ES-I3 (cell line): ENCODE measurements at regions not wholly inside any gene's neighbourhood (a gene's known extent, or its start where the extent isn't known, plus 50 kb on each side); places are given as distances from the start of the nearest gene placed in this dataset.

Experiments
- H3K36me3 ChIP-seq: 2 replicates; pipeline ENCODE4 v1.6.1; 2013; ENCODE audit warnings: mild to moderate bottlenecking, low read length, control low read depth, moderate library complexity; ENCODE audit not compliant: insufficient read depth
- H3K4me1 ChIP-seq: 2 replicates; pipeline ENCODE4 v1.6.1; 2013; ENCODE audit warnings: mild to moderate bottlenecking, control low read depth, low read length; ENCODE audit not compliant: insufficient read depth
- H3K9ac ChIP-seq: 2 replicates; pipeline ENCODE4 v1.6.1; 2013; ENCODE audit warnings: low read depth, mild to moderate bottlenecking, low read length, moderate library complexity
- H3K9me3 ChIP-seq: 2 replicates; pipeline ENCODE4 v1.6.1; 2013; ENCODE audit warnings: mild to moderate bottlenecking, low read length, moderate library complexity; ENCODE audit not compliant: control insufficient read depth, insufficient read depth

DNA sequence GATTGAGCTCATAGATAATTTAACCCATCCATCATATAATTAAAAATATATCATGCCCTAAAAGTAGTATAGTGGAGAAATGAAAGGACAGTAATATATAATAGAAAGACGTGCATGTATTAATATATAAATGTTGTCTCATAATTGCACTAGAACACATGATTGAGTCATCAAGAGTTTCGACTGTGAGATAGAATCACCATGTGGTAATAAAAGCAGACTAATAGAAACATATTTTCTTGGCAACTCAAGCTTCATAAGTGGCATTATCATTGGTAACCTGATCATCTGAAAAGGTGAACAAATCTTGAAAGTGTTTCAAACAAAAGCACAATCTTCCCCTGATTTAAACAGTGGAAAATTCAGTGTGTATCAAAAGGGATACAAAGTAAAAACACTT, 188.8 kb downstream of the CYRIA start:
- H3K4me1 ChIP-seq, result peaks cover 8% of the 10 kb centered on the region; the same call in 1 of the 2 replicates
- H3K9me3 ChIP-seq, result no peaks in the 10 kb centered on the region
- no peak overlapping the region for H3K9ac ChIP-seq
- H3K36me3 ChIP-seq, result no peaks in the 10 kb centered on the region

DNA sequence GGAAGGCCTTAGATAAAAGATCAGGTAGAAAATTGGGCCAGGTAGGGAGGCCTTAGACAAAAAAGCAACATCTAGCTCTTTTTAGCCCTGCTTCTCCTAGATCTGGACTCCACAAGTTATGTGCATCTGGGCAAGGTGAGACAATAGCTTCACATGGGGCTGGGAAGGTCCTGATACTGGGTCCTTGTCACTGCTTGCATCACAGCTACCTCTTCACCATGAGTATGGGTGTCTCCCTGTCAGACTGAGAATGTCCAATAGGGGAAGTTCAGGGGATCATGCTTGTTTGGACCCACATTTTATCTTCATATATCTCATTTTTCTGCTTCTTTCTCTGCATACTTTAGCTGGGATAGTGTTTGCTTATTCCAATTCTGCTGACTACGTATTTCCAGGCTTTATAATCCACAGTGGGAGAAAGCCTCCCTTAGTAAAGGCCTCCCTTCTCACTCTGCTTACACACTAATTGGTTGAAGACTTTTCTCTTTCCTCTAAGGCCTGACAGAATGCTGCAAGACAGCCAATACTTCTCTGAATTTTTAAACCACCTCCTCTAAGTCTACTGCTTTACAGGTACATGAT, 189.6 kb downstream of the CYRIA start:
- H3K36me3 ChIP-seq, result no peaks in the 10 kb centered on the region
- H3K4me1 ChIP-seq, result peaks cover 8% of the 10 kb centered on the region; the same call in 1 of the 2 replicates
- H3K9ac ChIP-seq, result no peak overlapping the region
- no peaks in the 10 kb centered on the region for H3K9me3 ChIP-seq

DNA sequence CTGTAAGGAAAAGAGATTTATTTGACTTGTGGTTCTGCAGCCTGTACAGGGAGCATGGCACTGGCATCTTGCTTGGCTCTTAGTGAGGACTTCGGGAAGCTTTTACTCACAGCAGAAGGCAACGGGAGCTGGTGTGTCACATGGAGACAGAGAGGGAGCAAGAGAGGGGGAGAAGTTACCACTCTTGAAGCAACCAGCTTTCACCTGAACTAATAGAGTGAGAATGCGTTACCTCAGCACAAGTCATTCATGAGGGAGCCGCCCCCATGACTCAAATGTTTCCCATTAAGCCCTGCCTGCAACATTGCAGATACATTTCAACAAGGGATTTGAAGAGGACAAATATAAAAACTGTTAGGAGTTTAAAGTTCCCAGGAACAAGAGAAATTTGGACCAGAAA, 190.0 kb downstream of the CYRIA start:
- H3K36me3 ChIP-seq, result no peaks in the 10 kb centered on the region
- H3K9me3 ChIP-seq, result no peaks in the 10 kb centered on the region
- H3K4me1 ChIP-seq, result peaks cover 8% of the 10 kb centered on the region; the same call in 1 of the 2 replicates
- H3K9ac ChIP-seq, result no peak overlapping the region

DNA sequence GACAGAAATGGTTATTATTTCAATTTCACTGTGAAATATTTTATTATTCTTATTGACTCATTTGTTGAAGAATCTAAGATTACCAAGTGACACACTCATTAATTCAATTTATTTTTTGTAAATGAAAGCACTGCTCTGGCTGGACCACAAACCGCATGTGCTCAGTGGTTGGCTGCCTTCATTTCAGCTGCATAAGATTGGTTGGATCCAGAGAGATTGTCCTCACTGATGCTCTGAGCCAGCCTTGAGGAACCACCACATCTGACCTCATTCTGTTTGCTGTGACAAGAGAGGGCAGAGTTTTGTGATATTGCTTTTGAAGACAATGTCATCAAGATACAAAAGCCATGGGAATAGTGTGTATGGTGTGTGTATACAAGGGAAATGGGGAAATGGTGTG, 192.1 kb downstream of the CYRIA start:
- Histone ChIP-seq H3K36me3 (no peaks in the 10 kb centered on the region), H3K9ac (no peak overlapping the region), H3K9me3 (no peaks in the 10 kb centered on the region), H3K4me1 (peaks cover 8% of the 10 kb centered on the region; the same call in 1 of the 2 replicates)

DNA sequence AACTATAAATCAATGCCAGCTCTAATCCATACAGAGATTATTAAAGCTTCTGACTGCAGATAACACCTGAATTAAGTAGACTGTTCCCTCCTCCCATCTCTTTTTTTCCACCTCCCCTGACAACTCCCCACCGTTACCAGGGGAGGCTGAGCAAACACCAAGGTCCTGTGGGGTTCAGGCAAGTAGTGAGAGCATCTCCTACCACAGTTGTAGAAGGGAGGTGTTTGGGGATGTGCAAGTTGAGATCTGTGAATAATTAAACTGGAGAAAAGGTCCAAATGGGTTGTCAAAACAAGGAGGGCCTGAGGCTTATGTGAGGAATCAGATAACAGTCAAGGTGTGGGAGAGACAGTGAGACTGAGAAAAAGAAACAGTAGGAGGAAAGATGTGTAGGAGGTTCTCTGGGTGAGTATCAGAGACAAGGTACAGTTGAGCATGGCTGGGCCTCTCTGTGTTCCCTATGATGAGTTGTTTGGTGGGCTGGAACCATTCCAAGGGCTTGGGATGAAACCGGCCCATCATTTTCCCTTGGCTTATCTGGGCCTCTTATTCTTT, 194.6 kb downstream of the CYRIA start:
- H3K4me1 ChIP-seq, result peaks cover 6% of the 10 kb centered on the region; the same call in 1 of the 2 replicates
- no peaks in the 10 kb centered on the region for H3K36me3 ChIP-seq
- H3K9ac ChIP-seq, result no peak overlapping the region
- no peaks in the 10 kb centered on the region for H3K9me3 ChIP-seq

DNA sequence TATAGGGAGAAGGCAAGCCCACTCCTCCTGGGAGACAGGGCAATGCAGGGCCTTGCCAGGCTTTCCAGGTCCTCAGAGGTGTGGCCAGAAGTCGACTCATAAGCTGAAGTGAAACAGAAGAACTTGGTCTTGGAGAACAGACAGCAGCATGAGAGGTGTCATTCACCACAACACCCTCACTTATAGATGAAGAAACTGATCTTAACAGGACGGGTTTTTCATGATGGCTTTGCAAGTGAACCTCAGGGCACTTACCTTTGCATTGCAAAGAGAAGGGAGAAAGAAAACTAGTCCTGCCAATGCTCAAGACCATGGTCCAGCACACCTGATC, 198.8 kb downstream of the CYRIA start:
- H3K4me1 ChIP-seq, result no peaks in the 10 kb centered on the region
- H3K9me3 ChIP-seq, result no peaks in the 10 kb centered on the region
- no peaks in the 10 kb centered on the region for H3K36me3 ChIP-seq
- no peak overlapping the region for H3K9ac ChIP-seq

DNA sequence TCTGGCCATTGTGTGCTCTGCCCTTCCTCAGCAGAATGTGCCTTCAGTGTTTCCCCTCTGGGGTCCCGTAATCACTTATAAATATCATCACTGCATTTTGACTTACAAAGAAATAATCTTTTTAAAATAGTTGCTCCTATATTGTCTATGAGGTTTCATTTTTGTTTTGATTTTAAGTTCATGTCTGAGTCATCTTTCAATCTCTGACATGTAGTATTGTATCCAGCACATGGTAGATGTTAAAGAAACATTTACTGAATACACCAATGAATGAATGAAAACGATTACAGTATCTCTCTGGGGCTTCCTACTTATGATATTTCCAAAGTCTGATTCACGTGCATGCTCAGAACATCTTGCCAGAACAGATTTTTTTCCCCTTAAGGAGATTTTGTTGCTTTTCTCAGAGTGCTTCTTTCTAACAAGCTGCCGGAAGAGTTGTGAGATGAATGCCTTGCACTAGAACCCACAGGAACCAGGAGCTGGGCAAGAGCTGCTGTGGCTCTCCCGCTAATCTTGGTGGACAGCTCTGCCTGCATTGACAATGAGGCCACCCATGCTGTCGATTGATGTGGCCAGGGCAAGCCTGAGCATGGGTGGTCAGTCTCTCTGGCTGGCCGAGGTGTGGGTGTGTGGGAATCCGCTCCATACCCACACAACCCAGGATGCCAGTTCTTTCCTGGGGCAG, 199.4 kb downstream of the CYRIA start:
- Histone ChIP-seq H3K36me3 (no peaks in the 10 kb centered on the region), H3K9me3 (no peaks in the 10 kb centered on the region), H3K4me1 (no peaks in the 10 kb centered on the region), H3K9ac (no peak overlapping the region)

DNA sequence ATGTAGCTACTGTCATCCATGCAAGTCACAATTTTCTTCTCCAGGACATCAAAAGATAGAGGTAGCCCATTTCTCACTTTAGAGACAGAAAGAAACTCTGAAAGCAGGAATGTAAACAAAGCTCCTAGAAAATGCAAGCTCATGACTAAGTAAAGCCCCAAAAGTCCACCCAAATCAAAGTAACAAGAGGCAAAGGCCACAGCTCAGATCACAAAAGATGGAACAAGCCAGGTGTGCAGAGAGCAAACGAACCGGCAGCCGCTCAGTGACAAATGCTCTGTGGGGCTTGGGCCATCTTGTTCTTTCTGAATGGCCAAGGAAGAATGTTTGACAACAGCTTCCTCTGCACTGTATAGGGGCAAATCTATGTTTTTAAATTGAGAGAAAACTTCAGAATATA, 201.0 kb downstream of the CYRIA start:
- H3K36me3 ChIP-seq, result no peaks in the 10 kb centered on the region
- no peaks in the 10 kb centered on the region for H3K4me1 ChIP-seq
- H3K9me3 ChIP-seq, result no peaks in the 10 kb centered on the region
- no peak overlapping the region for H3K9ac ChIP-seq

DNA sequence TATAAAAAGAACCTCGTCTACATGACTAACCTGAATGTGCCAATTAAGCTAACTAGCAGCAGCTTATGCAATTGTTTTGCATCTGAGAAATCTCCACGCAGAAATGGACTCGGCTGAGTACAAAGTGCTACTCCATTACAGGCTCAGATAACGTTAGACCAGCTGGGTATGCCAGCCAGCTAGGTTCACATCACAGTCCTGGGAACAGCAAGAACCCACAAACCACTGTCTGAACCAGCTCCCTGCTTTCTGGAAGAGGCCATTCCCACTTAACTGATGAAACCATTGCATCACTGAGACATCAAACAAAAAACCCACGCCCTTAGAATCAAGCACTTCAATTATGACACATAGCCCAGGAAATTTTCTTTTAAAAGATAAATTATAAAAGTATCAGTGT, 202.7 kb downstream of the CYRIA start:
- H3K36me3 ChIP-seq, result no peaks in the 10 kb centered on the region
- no peaks in the 10 kb centered on the region for H3K4me1 ChIP-seq
- H3K9ac ChIP-seq, result no peak overlapping the region
- no peaks in the 10 kb centered on the region for H3K9me3 ChIP-seq

DNA sequence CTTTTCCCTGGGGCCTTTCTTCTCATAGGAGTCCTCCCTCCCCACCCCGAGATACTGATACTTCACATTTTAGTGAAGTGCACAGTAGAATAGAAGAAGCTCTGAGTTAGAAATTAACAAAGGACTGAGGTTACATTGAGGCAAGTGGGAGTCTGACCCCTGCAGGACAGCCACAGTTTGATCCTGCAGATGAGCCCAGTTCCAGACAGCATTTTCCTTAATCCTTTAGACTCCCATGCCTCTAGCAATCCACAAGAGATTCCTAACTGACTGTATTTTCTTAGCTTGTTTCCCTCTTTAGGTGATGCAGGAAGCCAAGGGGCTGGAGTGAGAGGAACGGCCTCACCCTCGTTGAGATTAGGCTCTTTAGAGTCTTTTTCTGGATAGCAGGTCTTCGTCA, 204.0 kb downstream of the CYRIA start:
- Histone ChIP-seq H3K36me3 (no peaks in the 10 kb centered on the region), H3K9ac (no peak overlapping the region), H3K4me1 (no peaks in the 10 kb centered on the region), H3K9me3 (no peaks in the 10 kb centered on the region; the same call in 1 of the 2 replicates)

DNA sequence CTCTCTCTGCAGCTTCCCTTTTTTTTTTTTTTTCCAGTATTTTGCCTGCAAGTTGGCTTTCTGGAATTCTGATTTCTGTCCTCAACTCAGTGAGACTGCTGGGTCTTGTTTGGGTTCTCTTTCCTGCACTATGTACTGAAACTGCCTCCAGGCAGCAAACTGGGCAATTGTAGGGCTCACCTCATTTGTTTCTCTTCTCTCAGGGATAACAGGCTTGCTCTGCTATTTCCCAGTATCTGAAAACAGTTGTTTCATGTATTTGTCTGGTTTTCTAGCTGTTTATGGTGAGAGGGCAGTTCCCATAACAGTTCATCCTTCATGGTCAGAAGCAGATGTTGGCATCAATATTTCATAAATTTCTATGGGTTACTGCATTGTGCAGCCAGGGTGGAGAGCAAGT, 206.0 kb downstream of the CYRIA start:
- Histone ChIP-seq H3K9me3 (no peaks in the 10 kb centered on the region; the same call in 1 of the 2 replicates), H3K9ac (no peak overlapping the region), H3K36me3 (no peaks in the 10 kb centered on the region), H3K4me1 (no peaks in the 10 kb centered on the region)

DNA sequence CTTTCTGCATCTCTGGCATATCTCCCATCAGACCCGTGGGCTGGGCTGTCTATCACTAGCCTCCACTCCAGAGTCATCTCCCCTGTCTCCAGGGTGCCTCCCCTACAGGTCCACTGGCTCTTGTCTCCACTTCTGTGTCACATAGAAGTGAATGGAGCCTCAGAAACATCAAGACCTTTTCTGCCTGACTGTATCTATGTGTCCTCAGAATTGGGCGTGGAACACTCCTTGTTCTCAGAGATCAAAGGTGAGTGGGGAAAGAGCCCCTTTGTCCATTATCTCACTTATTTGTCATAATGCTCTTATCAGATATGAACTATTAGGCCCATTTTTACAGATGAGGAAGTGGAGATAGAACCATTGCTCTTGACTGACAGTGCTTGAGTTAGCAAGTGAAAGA, 211.0 kb downstream of the CYRIA start:
- no peaks in the 10 kb centered on the region for H3K36me3 ChIP-seq
- H3K9me3 ChIP-seq, result no peaks in the 10 kb centered on the region; the same call in 1 of the 2 replicates
- no peaks in the 10 kb centered on the region for H3K4me1 ChIP-seq
- H3K9ac ChIP-seq, result no peak overlapping the region

DNA sequence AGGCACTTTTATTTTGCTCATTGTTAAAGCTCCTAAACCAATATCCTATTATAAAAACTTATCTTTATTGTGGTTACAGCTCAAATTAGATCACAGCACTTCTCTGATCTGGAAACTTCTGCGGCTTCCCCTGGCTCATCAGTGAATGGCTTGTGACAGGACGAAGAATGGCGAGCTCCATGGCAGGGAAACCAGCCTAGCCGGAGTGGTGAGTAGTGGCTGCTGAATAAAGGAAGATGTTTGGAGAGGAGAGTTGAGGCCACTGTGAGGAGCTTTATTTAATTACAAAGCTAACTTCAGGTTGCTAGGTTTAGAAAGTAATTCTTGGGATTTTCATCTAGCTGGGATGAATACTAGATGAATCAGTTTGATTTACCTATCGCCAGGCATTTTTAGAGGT, 213.5 kb downstream of the CYRIA start:
- Histone ChIP-seq H3K9me3 (no peaks in the 10 kb centered on the region), H3K9ac (no peak overlapping the region), H3K4me1 (no peaks in the 10 kb centered on the region), H3K36me3 (no peaks in the 10 kb centered on the region)

DNA sequence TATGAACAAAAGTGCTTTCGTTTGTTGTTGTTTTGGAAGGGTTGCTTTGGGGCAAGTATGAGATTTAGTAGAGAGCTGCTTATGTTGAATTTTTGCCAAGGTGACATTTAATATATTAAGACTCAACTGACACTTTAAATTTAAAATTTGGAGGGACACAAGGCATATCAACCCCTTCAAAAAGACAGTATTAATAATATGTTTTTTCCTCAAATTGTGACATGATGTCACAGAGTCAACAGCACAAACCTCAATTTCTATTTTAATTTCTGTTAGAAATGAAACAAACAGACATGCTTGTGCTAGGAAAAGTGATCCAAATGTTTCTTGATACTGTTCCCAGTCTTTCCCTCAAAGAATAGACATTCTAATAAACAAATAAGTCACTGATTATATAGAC, 218.9 kb downstream of the CYRIA start:
- no peaks in the 10 kb centered on the region for H3K36me3 ChIP-seq
- H3K9me3 ChIP-seq, result no peaks in the 10 kb centered on the region
- no peaks in the 10 kb centered on the region for H3K4me1 ChIP-seq
- H3K9ac ChIP-seq, result no peak overlapping the region

DNA sequence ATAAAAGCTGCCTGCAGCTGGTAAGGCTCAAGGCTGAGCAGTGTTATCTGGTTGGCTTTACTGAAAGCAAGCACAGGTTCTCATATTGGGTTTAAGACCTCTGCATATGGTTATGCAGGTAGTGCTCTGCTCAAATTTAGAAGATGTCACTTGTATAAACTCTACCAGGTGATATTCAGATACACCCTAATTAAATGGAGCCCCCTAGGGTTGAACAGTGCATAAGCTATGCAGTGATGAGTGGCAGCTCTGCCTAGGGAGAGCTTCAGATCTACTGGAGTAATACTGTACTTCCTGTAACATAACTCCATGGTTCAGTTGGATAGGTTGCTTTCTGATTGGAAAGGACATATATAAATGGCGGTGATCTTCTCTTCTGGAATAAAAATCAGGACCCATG, 222.7 kb downstream of the CYRIA start:
- Histone ChIP-seq H3K4me1 (no peaks in the 10 kb centered on the region), H3K9ac (no peak overlapping the region), H3K9me3 (no peaks in the 10 kb centered on the region), H3K36me3 (no peaks in the 10 kb centered on the region)
